ENCODE measurements at regions not wholly inside any gene's neighbourhood (a gene's known extent, or its start where the extent isn't known, plus 50 kb on each side); places are given as distances from the start of the nearest gene placed in this dataset.
A peak's percentile ranks its signal among the peaks of the same experiment; 100 is the strongest.

DNA sequence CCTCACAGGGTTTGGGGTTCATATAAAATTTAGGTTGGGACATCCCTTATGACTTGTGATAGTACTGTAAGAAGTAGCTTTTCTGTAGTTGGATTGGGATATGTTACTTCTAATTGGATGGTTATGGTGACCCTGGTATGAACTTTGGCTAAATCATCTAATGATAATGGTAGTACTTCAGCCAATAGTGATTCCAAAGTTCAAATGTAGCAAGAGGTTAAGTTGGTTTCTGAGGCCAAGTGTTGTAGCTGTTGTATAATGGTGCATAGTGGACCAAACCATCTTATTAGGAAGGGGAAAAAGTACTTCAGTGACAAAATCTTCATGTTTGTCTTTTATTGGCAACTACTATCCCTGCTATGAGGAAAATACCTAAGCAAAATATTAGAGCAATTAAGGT is 542.1 kb upstream of the IGFBP3 start:
- no peak for DNase-seq

DNA sequence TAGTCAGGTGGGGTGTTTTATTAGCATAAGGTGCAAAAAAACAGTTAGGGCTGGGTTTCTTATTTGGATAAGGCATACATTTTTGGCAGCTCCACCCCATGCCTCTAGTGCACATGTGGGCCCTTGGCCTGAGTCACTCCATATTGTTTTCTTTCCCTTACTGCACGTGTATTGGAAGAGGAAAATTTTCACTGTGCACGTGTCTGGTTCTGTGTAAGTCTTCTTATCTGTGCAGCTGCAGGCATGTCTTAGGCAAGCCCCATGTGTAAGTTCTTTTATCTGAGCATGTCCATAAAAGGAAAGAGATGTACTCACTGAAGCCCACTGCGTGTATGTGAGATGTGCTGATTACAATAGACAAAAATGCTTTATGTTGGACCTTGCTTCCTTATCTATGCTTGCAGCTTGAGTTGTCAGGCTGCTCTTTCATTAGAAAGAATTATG is 540.3 kb upstream of the IGFBP3 start:
- no peak for DNase-seq

DNA sequence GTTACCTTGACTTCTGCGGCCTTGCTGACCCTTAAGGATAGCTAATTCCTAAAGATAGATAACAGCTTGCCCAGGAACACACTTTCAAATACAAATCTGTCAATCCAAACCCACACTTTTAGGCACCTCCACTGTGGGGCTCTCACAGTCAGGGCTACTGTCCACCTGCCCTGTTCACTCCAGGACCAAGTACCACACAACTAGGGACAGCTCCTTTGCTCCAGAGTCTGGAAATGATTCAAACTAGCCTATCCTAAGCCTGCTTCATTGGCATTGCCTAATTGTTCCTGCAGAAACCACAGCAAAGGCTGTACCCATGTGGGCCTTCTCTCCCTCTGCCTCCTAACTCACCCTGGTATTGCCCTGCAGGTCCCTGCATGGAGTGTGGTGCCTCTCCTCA is 538.9 kb upstream of the IGFBP3 start:
- DNase-seq, result no peak

DNA sequence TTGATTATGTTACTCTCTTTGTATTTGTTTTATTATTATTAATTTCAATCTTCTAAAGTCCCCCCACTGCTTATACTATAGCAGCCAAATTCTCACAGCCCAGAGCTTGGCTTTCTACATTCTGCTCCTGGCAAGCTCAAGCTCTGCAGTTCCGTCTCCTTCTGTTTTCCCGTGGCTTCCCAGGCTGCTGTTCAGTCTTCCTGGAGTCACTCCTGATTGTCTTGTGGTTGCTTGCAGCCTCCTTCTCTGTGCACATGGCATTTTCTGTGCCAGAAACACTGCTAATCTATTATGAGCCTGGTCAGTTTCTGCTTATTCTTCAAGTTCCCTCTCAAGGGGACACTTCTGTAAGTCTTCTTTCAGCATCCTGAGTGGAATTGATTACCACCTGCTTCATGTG is 533.7 kb upstream of the IGFBP3 start:
- no peak for DNase-seq

DNA sequence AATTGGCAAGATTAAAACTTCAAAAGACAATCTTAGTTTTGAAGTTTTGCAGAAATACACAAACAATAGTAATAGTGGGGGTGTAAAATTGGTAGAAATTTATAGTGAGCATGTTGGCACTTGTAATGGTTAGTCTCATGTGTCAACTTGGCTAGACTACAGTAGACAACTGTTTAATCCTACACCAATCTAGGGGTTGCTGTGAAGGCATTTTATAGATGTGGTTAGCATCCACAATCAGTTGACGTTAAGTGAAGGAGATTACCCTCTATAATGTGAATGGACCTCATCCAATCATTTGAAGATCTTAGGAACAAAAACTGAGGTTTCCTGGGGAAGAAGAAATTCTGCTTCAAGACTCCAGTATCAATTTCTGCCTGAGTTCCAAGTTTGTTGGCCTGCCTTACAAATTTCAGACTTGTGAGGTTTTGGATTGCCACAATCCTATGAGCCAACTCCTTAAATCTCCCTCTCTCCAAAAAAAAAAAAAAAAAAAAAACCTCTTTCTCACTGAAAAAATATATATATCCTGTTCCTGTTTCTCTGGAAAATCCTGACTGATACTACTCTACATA is 531.6 kb upstream of the IGFBP3 start:
- no peak for DNase-seq

DNA sequence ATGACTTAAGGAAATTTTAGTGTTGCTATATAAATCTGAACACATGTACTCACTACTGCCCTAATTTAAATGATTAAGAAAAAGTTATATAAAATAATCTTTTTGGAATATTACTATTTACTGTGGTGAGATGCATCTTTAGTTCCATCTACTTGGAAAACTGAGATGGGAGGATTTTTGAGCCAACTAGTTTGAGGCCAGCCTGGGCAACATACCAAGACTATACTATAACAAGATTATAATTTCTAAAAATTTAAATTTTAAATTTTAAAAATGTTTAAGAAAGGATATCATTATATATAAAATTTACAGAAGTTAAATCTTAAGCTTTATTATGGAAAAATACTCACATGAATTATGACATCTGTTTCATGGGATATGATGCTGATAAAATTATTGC is 530.8 kb upstream of the IGFBP3 start:
- DNase-seq, result no peak

DNA sequence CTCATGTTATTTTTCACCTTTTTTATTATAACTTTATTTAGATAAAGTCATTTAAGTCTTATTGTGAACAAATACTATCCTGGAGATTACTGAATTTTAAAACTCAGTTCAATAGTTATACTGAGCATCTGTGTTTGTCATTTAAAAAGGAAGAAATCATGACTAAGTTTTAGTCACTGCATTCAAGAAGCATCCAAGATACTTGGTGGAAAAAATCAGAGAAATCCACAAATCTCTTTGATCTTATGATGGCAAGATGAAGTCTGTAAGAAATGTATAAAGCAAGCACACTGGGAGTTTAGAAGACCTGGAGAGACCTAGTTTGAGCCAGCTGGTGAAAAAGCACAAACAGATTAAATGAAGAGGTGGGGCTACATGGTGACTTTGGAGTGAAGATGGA is 529.8 kb upstream of the IGFBP3 start:
- no peak for DNase-seq

DNA sequence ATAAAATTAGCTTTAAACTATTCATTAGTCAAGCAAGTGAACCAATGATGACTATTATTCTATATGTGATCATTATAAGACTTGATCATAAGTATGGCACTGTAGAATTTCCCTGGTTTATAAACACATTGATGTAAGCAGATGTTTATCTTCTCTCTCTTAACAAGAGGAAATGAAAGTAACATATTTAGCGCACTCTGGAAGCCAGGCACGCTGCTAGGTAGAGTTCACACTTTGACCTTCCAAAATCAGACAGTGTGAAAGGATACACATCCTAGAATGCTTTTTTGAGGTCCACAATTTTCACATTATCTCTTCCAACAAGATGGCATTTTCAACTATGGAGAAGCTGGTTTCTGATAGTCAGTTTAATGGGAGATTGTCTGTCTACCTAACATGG is 529.4 kb upstream of the IGFBP3 start:
- DNase-seq, result no peak

DNA sequence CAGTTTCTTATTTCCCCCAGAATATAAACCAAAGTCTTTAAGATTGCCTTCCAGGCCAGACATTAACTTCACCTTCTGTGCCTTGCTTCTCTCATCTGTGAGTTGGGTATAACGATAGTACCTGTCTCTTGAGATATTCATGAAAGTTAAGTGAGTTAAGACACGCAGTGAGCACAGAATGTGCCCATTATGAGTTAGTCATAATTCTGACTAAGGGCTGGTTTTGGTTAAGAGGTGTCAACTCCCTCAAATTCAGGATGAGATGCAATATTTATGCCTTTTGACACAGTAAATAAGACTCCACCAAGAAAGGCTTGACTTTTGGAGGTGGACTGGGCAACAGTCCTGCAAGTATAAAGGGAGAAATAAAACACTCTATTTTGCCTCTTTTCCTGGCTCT is 528.7 kb upstream of the IGFBP3 start:
- no peak for DNase-seq

DNA sequence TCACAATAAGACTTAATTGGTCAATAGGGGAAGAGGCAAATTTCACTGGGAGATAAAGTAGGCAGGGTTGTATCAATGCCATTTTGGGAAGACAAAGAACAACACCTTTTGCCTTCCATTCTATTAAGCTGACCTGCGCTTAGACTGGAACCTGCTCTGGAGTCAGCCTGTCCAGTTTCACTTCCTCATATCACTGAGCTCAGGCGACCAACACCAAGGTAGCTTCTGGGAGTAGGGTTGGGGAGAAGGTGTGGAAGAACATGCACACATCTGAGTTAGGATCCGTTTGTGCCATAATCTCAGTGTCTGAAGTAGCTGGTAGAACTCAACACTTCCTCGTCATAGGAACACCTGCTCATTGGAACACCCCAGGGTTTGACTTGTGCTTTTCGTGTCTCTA is 527.4 kb upstream of the IGFBP3 start:
- no peak for DNase-seq

DNA sequence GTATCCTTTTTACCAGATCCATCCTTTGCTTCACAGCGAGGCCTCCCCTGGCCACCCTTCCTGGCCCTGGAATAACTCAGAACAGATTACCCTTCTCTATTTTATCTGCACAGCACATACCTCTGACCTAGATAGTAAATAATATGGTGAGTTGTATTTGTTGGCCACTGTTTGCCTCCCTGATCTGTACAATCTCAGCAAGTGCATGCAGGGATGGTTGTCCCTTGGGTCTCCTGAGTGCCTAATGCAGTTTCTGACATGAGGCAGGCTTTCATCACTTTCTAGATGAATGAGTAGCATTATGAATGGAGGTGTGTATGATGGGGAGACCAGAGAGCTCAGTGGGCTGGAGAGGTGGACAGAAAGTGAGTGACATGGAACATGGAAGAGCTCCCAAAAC is 525.1 kb upstream of the IGFBP3 start:
- DNase-seq, result peak; percentile 42

DNA sequence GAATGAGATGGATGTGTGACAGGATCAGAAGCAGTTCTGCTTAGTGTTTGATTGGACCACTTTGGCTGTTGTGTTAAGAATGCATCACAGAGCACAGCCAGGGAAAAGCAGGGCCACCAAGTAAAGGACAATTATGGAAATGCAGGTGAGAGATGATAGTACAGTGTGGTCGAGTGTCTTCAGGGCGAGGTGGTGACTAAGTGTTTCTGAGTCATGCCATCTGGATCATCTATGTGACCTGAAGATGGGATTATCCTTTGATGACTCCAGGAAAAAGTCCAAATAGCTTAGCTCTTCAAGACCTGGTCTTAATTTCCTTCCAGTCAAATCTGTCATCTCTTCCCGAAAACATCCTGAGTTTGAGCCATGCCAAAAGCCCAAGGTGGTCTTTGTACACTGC is 523.2 kb upstream of the IGFBP3 start:
- DNase-seq, result no peak

DNA sequence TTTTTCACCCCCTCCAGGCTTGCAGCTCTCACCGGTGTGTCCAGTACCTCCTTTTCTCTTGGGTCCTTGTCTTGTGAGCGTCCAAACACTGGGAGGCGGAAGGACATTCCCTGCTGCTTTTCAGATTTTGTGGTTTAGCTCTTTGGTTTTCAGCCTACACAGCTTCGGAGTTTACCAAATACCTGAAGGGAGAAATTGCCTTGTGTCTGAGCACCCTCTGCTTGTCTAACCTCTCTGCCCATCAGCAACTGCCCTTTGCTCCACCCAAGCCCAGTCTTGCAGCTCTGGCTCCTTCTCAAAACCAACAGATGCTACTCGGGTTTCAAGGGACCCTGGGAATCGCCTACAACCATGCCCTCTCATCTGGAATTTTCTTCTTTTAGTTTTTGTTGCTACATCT is 519.1 kb upstream of the IGFBP3 start:
- no peak for DNase-seq

DNA sequence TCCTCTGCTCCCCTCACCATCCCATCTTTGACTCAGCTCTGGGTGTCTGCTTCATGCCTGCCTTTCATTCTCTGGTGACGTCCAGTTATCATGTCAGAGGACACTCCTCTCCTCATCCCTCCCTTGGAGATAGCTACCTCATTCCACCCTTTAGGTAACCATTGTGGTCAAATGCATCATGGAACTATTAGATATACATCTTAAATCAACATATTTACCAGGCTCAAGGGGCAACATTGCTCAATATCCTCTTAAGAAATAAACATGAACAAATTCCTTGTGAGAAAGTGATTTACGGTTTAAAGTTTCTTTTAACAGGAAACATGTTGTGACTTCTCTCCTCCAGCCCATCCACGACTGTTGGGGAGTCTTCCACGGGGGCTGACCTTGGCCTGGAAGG is 511.6 kb upstream of the IGFBP3 start:
- DNase-seq, result no peak

DNA sequence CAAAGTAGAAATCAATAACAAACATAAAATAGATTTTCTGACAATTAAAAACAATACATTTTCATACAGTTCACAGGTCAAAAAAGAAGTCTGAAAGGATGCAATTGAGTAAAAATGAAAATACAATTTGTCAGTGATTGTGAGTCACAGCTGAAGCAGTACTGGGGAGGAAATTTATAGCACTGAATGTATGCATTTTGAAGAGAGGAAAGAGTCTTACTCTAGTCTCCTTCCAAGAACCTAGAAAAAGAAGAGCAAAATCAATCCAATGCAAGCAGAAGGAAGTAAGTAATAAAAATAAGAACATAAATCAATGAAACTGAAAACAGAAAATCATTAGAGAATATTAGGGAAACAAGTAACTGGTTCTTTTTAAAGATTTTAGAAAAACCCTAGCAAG is 507.2 kb upstream of the IGFBP3 start:
- no peak for DNase-seq

DNA sequence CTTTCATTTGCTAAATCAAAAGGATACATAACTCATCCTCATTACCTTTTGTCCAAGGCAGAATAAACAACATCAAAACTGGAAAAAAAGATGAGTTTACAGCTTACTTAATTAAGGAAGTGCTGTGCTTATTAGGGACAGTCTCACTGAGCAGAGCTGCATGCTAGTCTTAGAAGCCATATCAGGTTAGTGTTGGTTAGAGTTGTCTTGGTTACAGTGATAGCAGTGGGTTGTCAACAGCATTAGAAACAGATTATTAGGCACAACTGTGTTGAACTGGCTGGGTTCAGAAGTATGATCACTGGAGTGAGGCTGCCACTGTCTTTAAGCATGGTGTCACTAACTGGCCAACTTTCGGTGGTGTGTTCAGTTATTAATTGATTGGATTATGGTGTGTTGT is 503.9 kb upstream of the IGFBP3 start:
- DNase-seq, result no peak

DNA sequence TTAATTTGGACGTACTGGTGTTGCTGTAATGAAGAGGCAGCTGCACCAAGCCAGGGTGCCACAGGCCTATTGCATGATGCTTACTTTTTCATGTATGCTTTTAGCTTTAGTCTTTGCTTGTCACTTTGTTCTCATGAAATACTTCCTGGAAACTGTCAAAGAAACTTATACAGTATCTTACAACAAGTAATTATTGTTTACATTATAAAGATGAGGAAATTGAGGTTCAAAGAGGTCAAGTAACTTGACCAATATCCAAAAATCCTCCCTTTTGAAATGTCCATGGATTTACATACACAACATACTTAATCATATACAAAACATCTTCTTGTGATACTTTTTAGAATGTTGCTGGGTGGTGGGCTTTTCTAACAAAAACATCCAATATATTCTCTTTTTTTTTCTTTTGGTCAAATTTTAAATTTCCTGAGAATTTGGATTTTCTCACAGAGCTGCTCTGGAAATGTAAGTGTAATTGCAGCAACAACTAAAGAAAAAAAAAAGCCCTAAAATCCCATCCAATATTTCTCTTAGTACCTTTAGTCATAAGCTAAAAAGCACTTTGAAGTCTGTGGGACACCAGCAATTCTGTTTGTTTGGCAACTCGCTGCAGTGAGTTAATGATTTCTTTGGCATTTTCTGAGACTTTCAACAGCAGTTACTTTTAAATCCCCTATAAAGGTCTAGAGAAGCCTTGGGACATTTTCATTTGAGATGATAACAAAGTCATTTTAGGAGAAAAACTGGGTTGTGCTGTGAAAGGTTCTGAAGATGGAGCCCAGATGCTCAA is 500.6 kb upstream of the IGFBP3 start:
- DNase-seq, result no peak

DNA sequence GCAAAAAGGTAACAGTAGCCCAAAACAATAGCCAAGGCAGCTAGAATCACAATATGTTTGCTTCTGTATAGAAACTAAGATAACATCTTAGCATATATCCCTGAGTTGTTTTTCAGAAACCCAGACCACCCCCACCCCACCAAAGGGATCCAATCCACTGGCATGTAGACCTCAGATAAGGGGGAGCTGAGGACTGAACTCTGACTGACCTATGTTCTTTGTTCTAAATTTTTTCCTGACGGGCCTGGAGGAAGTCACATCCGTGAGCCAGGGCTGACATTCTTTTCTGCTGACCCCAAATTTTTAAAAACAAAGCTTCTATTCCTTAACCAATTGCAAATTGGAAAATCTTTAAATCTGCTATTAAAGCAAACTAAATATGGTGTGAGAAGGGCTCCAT is 493.9 kb upstream of the IGFBP3 start:
- DNase-seq, result no peak

DNA sequence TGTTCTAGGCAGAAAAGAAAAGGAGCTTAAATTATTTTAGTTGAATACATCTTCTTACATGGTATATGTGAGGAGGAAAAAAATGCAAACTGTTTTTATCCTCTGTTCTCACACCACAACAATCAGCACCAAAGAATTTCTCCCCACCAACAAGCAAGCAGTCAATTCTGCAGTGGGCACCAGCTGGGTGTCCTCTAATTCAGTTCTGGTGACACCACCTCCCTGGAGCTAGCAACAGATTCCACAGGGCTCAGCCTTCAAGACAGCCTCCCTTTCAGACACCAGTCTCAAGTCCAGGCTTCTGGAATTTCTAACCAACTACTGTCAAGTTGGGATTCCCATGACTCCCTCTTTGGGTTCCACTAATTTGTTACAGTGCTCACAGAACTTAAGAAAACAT is 490.2 kb upstream of the IGFBP3 start:
- no peak for DNase-seq

DNA sequence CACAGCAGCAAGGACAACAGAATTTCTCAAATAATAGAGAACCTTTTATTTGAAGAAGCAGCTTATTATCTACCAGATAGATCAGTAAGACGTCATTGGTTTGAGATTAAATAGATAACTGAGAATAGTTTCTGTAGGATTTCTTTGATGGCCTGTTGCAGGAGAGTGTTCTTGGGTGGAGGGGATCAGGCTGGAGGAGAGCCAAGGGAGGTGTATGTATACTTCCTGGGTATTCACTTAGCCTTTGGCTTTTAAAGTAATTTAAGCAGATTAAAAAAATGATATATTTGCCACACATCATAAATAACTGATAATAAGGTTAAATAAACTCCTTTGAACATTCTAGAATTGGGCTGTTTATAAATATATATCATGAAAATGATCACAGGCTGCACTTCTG is 486.1 kb upstream of the IGFBP3 start:
- DNase-seq, result no peak

DNA sequence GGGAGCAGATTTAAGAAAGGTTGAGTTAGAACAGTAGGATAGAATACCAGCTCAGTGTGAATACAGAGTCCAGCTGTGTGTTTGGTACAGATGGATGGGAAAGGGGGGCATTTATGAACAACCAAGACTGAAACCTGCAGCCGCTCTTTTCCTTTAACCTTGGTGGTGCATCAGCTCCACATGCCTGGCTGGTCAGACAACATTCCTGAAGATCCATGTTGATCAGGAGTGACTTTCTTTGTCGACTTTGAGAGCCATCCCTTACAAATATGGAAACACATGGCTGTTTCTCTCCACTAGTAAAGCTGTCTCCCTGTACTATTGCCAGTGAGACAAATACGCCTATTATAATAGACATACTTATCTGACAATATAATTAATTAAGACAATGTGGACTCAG is 476.5 kb upstream of the IGFBP3 start:
- DNase-seq, result no peak

DNA sequence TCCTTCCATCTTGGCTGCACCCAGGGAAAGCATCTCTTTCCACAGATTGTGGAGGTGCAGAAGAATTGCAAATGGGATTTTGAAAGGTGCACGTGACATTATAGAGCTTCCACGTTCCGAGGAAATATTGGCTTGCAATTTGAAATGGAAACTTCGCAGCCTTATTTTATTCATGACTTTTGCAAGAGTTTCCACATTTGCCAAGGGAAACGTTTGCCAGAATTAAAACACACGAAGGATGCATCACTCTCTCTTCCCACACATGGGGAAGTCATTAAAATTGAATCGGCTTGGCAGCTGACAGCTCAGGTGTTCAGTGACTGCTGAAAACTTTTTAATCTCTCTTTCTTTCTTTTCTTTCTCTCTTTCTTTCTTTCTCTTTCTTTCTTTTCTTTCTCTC is 475.4 kb upstream of the IGFBP3 start:
- DNase-seq, result no peak

DNA sequence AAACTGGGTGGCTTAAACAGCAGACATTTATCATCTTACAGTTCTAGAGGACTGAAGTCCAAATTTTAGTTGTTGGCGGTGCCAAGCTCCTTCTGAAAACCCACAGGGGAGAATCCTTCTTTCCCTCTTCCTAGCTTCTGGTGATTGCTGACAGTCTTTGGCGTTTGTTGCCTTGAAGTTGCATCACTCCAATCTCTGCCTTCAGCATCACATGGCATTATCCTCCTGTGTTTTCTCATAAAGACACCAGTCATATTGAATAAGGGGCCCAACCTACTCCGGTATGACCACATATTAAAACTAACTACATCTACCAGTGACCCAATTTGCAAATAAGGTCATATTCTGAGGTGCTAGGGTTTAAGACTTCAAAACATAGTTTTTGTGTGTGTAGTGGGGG is 472.1 kb upstream of the IGFBP3 start:
- DNase-seq, result no peak

DNA sequence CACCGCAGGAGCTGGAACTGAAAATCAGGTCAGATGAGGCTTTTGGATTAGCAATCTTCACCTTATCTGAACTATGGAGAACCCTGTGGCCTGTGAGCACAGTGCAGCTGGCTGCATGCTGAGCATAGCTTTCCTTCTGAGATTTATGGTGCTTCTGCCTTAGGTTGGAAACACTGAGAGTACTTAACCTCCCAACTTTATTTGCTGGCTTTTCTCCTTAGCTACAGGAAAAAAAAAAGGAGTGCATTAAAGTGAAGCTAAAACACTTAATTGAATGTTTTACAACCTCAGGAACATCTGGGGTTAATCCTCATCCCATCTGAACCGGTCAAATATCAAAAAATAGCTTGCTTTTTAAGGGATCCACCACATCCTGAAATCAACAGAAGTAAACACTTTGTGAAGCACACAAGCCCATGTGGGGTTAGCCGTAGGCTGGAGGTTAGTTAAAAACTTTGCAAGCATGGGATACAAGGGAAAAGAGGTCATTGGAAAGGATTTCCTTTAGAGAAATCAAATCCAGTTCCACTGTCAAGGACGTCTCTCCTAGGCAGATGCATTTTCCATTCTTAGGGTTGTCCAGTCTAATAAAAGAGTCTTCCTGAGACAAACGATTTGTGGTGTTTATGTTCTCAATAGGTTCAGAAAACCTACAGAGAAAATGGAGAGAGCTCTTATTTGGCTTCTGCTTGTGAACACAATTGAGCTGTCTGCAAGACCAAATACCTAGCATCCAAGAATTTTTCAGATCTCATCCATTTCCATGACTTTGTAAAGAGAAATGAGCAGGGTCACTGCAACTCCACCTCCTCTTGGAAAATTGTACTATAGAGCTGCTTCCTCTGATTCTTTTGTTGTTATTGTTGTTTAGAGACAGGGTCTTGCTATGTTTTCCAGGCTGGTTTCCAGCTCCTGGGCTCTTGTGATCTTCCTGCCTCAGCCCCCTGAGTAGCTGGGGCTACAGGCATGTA is 470.4 kb upstream of the IGFBP3 start:
- no peak for DNase-seq

Measured in retina (tissue), 1 donor.